NCI-H1930 (cell line): ENCODE measurements at regions not wholly inside any gene's neighbourhood (a gene's known extent, or its start where the extent isn't known, plus 50 kb on each side); places are given as distances from the start of the nearest gene placed in this dataset.
"Not testable (repeated sequence)": the region's sequence is repeated elsewhere in the genome, so short reads cannot be mapped to it uniquely, and the experiment has no call there.

Source experiments
- DNase-seq, 2 experiments: peaks; one replicate each; lab custom pipeline; 2025; lab: John Stamatoyannopoulos, UW

DNA sequence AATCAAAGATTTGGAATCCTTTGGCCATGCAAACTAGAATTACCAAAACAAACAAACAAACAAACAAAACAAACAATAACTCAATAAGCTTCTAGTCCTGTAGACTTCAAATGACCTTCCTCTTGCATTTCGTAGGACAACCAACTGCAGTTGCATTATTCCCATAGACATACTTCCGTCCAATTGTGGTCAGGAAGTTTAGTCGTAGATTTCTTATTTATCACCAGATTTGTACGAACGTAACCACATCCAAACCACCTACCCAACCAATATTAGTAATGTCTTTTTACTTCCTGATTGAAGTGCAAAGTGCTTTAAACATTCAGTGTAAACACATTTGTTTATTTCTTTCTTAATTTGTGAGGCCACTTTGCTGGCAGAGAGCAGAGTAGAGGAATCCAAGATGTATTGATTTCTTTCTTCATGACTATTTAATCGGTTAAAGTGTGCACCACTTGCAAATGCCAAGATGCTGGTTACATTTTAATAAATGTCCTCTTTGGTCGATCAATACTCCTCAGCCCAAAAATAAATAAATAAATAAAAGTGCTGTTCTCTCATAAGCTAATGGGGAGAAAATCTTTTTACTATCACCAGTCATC, 1745.6 kb upstream of the CELF4 start:
- no peak for DNase-seq

DNA sequence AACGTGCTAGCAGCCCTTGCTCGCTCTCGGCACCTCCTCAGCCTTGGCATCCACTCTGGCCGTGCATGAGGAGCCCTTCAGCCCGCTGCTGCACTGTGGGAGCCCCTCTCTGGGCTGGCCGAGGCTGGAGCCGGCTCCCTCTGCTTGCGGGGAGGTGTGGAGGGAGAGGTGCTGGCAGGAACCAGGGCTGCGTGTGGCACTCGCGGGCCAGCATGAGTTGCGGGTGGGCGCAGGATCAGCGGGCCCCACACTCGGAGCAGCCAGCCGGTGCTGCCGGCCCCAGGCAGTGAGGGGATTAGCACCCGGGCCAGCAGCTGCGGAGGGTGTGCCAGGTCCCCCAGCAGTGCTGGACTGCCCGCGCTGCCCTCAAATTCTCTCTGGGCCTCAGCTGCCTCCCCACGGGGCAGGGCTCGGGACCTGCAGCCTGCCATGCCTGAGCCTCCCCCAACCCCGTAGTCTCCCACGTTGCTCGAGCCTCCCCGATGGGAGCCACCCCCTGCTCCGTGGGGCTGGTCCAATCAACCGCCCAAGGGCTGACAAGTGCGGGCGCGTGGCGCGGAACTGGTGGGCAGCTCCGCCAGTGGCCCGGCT, 1743.4 kb upstream of the CELF4 start:
- not testable (repeated sequence) for DNase-seq

DNA sequence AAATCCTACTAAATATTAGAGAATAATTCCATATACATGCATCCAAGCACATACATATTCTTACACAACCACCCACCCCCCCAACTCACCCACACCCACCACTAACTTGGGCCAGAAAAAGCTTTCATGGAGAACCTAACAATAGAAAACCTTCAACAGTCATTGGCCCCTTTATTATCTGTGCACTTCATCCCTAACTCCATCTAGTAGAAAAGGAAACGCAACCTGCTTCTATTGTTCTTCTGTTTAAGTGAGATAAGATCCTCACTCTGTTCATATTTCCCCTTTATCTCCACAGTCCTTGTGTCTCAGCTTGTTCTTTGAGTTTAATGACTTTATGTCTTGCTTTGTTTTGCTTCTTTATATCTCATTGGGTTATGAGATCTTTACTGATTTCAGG, 1740.2 kb upstream of the CELF4 start:
- no peak for DNase-seq

DNA sequence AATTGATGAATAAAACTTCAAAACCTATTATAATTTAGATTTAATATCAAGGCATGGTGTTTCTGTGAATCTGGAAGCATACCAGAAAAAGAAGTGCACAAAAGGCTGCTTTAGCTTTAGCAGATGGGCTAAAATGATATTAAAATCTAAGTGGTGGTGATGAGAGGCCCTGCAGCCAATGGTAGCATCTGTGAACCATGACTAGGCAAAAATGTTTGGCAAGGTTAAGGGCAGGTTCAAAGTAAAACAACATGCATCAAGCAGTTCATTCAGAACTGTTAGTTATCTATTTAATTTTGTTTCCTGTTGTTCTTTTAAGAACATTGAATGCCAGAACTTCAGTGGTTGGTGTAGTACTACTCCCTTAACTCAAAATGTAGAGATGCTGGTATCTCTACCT, 1736.9 kb upstream of the CELF4 start:
- DNase-seq, result no peak

DNA sequence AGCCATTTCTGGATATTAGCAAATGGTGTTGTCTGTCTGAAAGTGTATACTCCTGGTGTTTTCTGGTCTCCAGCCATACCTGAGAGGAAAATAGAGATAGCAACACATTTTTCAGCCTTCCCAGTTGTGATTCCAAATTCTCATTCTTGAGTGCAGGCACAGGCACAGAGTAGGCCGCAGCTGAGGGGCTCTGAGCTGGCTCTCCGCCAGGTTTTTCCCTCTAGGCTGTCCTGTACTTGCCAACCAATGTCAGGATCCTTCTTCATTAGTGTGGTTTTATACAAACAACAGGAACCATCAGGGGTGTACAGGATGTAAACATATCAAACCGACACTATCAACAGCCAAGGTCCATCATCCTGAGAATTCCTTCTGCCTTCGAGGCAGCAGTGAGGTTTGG, 1733.6 kb upstream of the CELF4 start:
- DNase-seq, result no peak

DNA sequence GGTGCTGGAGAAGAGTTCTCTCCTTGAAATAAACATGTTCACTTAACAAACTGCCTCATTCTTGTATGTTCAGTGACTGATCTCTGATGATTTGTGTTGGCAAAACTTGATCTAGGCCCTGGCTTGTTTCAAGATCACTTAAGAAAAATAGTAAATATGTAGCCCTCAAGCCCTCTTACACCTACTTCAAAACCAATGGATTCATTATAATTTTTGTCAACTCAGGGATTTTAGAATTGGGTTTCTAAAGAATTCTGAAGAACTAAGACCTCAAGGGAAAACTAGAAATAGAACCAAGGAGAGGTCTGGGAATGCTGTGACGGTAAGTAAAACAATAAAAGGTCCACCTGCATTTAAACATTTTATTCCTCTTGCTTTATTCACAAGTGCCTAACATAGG, 1731.6 kb upstream of the CELF4 start:
- no peak for DNase-seq

DNA sequence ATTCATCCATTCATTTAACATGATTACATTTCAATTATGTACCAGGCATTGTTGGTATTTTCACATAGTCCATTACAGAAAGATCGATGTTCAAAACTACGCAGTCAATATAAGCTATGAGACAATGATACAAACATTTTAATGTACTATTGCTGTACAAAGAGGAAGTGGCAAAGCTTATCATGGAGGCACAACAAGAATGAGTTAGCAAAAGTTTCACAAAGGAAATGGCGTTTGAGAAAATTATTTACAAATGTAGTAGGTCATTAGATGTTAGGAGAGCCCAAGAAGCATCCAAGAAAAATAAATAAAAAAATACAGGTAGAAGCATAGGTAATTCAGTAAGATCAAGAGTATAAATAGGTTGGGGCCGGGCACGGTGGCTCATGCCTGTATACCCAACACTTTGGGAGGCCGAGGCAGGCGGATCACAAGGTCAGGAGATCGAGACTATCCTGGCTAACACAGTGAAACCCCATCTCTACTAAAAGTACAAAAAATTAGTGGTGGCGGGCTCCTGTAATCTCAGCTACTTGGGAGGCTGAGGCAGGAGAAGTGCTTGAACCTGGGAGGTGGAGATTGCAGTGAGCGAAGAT, 1730.8 kb upstream of the CELF4 start:
- DNase-seq, result no peak

DNA sequence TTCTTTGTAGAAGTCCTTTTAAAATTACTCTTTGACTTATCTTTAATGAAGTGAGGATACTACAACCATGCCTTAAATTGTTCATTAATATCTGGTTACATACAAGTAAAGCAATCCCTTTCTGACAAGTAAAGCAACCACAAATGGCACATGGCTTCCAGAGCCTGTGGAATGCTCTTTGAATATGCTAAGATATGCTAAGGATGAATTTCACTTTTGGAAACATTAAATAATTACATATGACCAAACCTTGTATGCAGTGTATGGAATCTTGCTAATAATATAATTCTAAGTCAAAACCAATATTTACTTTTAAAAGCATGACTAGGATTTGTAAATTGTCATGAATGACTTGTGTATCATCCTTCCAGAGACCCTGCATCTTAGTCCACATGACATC, 1711.2 kb upstream of the CELF4 start:
- no peak for DNase-seq

DNA sequence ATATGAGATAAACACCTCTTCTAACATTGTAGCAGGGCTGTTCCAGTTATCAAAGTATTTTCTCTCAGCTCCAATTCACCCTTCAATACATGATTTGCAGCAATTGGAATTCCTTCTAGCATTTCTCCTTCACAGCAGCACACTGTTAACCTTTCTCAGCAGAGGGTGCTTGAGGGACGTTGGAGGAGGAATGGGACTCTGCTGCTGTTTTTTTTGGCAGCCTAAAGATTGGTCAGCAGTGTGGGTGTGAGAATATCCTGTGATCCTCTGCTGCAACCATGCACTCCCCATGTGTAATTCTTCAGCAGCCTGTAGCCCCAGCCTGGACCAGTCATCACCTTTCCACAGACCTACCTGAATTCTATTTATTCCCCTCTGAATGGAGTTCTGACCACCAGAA, 1708.9 kb upstream of the CELF4 start:
- DNase-seq, result no peak

DNA sequence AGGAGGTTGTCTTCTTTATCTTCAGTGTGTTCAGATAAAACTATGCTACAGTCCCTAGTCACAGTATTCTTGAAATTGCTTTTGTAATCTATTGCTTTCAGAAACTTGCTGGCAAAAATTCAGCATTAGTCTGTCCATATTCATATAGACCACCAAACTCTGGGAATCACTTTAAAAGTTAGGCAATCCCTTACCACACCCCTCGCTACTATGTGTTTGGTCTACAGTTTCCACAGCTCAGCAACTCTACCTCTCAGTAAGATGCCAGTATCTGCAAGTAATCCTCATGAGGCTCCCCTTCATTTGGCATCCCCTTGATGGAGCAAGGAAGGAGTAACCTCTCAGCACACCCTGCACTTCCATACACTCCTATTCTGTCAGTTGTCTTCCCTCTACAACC, 1706.6 kb upstream of the CELF4 start:
- no peak for DNase-seq

DNA sequence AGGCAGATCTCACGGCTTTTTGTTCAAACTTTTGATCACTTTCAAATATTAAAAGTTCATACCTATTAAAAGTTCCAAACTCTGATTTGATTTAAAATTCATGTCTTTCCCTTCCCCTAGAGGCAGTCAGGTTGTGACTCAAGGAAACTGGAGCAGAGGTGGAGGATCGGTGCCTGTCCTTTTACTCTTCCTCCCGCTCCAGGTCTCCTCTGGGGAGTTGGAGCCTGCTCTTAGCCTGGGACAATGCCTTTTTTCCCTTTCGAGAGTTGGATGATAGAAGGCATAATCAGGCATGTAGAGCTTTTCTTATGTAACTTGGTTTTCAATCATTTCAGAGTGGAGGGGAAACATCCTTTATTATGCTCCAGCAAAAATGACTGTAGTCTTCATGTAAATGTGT, 1706.1 kb upstream of the CELF4 start:
- no peak for DNase-seq

DNA sequence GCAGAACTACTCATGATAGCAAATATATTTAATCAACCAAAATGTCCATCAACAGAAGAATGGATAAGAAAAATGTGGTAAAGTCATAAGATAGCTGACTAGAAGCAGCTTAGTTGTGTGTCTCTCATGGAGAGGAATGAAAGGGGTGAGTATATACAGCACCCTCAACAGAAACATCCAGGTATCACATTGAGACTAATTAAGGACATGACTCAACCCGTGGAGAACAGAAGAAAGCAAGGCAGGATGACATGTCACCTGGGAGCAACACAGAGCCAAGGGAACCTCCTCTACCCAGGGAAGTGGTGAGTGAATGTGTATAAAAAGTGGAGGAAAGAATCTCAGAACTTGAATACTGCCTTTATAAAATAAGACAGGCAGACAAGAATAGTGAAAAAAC, 1695.0 kb upstream of the CELF4 start:
- no peak for DNase-seq

DNA sequence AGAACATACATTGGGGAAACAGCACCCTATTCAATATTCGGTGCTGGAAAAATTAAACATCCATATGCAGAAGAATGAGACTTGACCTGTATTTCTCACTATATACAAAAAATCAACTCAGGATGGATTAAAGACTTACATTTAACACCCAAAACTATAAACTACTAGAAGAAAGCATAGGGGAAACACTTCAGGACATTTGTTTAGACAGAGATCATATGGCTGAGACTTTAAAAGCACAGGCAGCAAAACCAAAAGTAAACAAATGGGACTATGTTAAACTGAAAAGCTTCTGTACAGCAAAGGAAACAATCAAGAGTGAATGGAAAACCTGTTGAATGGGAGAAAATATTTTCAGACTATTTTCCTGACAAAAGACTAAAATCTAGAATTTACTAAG, 1694.1 kb upstream of the CELF4 start:
- DNase-seq, result no peak

DNA sequence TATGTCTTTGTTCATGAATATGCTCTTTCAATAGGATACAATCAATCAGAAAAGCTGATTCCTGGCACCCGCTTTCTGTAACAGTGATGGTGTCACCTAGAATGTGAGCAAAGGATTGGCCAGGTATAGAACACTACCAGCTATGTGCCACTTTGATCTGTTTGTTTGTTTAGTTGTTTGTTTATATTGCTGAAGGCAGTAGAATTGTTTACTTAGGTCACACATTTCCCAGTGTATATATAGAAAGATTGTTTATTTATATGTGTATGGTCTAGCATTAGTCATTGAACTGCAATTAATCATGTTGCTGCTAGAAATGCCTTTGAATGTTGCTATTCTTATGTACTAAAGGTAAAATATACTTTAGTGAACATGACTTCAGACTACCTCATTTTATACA, 1678.6 kb upstream of the CELF4 start:
- no peak for DNase-seq

DNA sequence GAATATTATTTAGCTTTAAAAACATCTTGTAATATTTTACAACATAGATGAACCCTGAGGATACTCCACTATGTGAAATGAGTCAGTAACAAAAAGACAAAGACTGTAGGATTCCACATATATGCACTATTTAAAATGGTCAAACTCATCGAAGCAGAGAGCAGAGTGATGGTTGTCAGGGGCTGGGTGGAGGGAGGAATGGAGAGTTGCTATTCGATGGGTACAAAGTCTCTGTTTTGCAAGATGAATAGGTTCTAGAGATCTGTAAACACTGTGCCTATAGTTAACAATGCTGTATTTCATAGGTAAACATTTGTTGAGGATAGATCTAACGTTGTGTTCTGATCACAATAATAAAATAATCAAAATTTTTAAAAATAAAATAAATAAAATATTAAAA, 1675.9 kb upstream of the CELF4 start:
- DNase-seq, result no peak

DNA sequence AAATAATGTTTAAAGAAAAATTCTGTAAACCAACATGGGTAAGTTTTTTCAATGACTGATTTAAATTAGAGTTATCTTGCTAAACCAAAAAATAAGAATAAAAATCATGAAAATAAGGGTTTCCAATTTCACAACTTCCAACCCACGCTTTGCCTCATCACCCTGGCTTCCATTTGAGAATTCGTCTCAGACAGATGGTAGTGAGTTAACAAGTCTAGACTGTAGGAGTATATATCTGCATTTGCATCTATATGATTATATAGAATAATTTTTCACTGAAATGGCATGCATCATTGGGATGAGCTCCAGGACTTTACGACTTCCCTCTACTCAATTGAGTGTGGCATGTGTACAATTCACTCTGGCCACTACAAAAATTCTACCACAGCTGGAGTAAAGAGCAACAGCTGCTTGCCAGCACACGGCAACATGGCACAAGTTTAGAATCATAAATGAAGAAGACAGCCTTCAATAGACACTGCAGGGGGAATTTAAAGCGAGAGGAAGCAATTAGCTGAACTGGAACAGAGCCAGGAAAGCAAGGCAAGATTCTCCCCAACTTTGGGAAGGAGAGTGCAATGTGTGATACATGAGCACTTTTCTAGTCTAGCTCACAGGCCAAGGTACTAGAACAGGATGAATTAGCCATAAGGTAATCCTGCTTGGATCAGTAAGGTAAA, 1673.5 kb upstream of the CELF4 start:
- DNase-seq, result no peak

DNA sequence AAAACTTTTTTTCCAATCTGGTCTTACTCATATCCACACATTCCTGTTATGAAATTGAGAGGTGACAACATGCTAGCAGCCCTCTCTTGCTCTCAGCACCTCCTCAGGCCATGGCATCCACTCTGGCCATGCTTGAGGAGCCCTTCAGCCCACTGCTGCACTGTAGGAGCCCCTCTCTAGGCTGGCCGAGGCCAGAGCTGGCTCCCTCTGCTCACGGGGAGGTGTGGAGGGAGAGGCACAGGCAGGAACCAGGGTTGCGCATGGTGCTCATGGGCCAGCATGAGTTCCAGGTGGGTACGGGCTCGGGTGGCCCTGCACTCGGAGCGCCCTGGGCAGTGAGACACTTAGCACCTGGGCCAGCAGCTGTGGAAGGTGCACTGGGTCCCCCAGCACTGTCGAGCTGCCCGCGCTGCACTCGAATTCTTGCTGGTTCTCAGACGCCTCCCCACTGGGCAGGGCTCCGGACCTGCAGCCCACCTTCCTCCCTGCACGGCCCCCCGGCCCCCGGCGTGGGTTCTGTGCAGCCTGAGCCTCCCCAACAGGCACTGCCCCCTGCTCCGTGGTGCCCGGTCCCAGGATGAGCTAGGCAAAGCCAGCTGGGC, 1669.6 kb upstream of the CELF4 start:
- DNase-seq, result no peak

DNA sequence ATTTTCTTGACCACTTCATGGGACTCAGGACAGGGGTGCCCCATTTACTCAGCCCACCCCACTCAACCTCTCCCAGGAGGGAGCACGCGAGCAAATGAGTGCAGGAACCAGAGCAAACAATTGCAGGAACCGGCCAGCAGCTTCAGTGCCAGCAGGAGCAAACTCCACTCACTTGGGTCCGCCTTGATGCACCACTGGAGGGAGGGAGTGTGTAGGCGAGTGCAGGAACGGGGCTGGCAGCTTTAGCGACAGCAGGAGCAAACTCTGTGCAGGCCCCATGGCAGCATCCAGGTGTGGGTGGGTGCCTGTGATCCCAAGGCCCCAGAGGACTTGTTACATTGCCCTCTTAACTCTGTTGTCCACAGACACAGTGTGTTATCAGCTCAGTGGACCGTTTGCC, 1667.3 kb upstream of the CELF4 start:
- DNase-seq, result no peak

DNA sequence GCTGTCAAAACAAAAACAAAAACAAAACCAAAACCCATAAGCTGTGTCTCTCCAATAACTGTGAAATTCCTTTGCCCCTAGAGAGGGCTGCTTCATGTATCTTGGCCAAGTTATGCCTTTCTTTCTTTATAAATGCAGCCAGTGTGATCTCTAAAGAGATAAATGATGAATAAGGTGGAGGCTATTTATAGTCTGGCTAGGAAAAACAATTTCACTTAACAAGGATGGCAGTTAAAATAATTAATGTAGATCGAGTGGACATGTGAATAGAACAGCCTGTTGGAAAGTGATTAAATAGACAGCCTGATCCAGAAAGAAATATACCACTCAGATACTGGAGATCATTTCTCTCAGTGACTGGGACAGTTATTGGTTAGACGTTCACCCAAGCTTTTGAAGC, 1666.9 kb upstream of the CELF4 start:
- DNase-seq, result no peak

DNA sequence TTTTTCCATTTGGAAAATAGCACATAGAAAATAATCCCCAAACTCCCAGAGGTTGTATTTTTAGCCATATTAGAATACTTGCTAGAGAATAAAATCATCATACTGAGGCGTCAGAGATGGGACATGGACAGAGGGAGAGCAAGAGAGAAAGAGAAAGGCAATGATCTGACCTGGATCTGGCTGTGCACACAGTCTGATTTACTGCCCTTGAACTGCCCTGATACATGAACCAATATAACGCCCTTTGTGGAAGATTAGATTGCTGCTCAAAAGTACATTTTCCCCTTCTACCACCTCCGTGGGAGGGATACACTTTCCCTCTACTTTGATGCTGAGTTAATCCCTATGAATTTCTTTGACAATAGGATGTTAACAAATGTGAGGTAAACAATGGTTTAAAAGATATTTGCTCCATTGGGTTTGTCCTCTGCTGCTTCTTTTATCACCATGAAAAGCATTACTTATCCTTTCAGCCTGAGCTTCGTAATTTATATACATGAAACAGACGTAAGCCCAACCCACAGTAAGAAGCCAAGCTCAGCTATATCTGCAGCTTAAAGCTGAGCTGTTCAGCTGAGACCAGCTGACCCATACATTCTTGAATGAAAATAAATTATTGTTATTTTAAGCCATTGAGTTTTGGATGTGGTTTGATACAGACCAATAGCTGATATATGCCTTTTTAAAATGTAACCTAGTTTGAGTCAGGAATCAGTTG, 1664.6 kb upstream of the CELF4 start:
- DNase-seq, result no peak

DNA sequence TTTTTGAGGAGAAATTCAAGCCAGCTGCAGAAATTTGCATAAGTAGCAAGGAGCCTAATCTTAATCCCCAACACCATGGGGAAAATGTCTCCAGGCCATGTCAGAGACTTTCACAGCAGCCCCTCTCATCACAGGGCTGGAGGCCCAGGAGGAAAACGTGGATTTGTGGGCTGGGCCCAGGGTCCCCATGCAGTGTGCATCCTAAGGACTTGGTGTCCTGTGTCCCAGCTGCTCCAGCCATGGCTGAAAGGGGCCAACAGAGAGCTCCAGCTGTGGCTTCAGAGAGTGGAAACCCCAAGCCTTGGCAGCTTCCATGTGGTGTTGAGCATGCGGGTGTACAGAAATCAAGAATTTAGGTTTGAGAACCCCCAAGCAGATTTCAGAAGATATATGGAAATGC, 1662.2 kb upstream of the CELF4 start:
- not testable (repeated sequence) for DNase-seq

DNA sequence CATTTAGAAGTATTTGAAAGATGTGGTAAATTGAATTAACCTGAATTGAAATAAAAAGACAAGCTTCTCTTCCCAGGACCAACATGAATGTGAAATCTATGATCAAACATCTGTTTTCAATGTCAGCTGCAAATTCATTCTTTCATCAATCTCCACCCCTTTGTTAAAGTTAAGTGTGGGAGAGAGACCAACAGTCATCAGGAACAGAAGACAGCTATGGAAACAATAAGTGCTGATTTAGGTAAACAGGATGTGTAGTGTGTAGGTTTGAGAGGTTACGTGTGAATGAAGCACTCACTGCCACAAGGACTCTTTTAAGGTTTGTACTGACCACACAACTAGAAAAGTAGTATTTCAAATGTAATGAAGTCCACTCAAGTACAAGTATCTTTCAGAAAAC, 1659.8 kb upstream of the CELF4 start:
- no peak for DNase-seq
